CD14-positive monocyte (primary cell): ENCODE measurements at regions not wholly inside any gene's neighbourhood (a gene's known extent, or its start where the extent isn't known, plus 50 kb on each side); places are given as distances from the start of the nearest gene placed in this dataset.

Experiments
- DNase-seq, 3 donors: peaks; one replicate each; pipeline ENCODE4 v3.0.0-alpha.2; 2011 to 2022
- H2AFZ ChIP-seq: 2 replicates; pipeline ENCODE4 v1.6.0; 2012; ENCODE audit warnings: mild to moderate bottlenecking, low read depth, low read length, inconsistent platforms; ENCODE audit not compliant: insufficient read depth, poor library complexity, severe bottlenecking
- H3K27ac ChIP-seq, 2 donors: 1 replicate in 1 of 2; 2 replicates in 1 of 2; pipeline ENCODE4 v1.5.1; 2012 to 2013; ENCODE audit warnings: low read length in 2 of 2, control low read depth in 1 of 2, inconsistent platforms in 1 of 2, low read depth in 1 of 2, mild to moderate bottlenecking in 1 of 2
- H3K27me3 ChIP-seq, 2 donors: one replicate each; pipeline versions ENCODE4 v1.6.0 to v1.6.1; 2011 to 2013; ENCODE audit warnings: low read length in 2 of 2; ENCODE audit not compliant: control insufficient read depth in 2 of 2, insufficient read depth in 2 of 2
- H3K36me3 ChIP-seq, 2 donors: replicated peaks in 1 of 2; 1 replicate in 1 of 2; 2 replicates in 1 of 2; pipeline versions ENCODE4 v1.5.1 to v1.6.1; 2012 to 2013; ENCODE audit warnings: low read length in 2 of 2, control low read depth in 1 of 2, inconsistent platforms in 1 of 2, mild to moderate bottlenecking in 1 of 2; ENCODE audit not compliant: insufficient read depth in 2 of 2, control insufficient read depth in 1 of 2
- H3K4me1 ChIP-seq, 2 donors: 1 replicate in 1 of 2; 2 replicates in 1 of 2; pipeline versions ENCODE4 v1.5.1 to v1.6.1; 2012 to 2013; ENCODE audit warnings: low read length in 2 of 2, control low read depth in 1 of 2, inconsistent platforms in 1 of 2, mild to moderate bottlenecking in 1 of 2, moderate library complexity in 1 of 2; ENCODE audit not compliant: insufficient read depth in 2 of 2, control insufficient read depth in 1 of 2
- H3K4me2 ChIP-seq: replicated peaks from 2 replicates; pipeline ENCODE3; 2012; ENCODE audit warnings: low read length, moderate library complexity, mild to moderate bottlenecking; ENCODE audit not compliant: poor library complexity, severe bottlenecking; ENCODE audit errors: extremely low read depth
- H3K4me3 ChIP-seq, 3 experiments: fragments of 200-600 bp in 1 of 3; sonication (generic) in 1 of 3; replicated peaks in 1 of 3; 1 replicate in 2 of 3; 2 replicates in 1 of 3; pipeline ENCODE4 v1.5.1; 2011 to 2013; ENCODE audit warnings: low read length in 3 of 3, mild to moderate bottlenecking in 3 of 3, control low read depth in 2 of 3, low read depth in 2 of 3, inconsistent platforms in 1 of 3, moderate library complexity in 1 of 3
- H3K79me2 ChIP-seq: 2 replicates; pipeline ENCODE4 v1.6.0; 2012; ENCODE audit warnings: mild to moderate bottlenecking, control low read depth, inconsistent platforms, low read length, moderate library complexity; ENCODE audit not compliant: insufficient read depth
- H3K9ac ChIP-seq: 2 replicates; pipeline ENCODE4 v1.6.0; 2017; ENCODE audit warnings: low read length, mild to moderate bottlenecking; ENCODE audit not compliant: insufficient read depth, poor library complexity, severe bottlenecking
- H3K9me3 ChIP-seq, 2 donors: replicated peaks in 1 of 2; 1 replicate in 1 of 2; 2 replicates in 1 of 2; pipeline versions ENCODE4 v1.5.1 to v1.6.1; 2012 to 2013; ENCODE audit warnings: low read length in 2 of 2, control low read depth in 1 of 2; ENCODE audit not compliant: control insufficient read depth in 1 of 2, insufficient read depth in 1 of 2
- H4K20me1 ChIP-seq: 2 replicates; pipeline ENCODE4 v1.6.0; 2012; ENCODE audit warnings: mild to moderate bottlenecking, low read length, control low read depth, moderate library complexity; ENCODE audit not compliant: insufficient read depth
- H3K27ac Mint-ChIP-seq, 7 donors: one replicate each; pipeline ENCODE4 v1.8.0; 2020; ENCODE audit warnings: mild to moderate bottlenecking in 7 of 7, mixed read lengths in 7 of 7, moderate library complexity in 6 of 7, inconsistent platforms in 2 of 7
- H3K27me3 Mint-ChIP-seq, 3 donors: one replicate each; pipeline ENCODE4 v1.8.0; 2021 to 2022; ENCODE audit warnings: low read depth in 3 of 3, mild to moderate bottlenecking in 3 of 3, mixed read lengths in 3 of 3, moderate library complexity in 3 of 3, inconsistent platforms in 1 of 3
- H3K36me3 Mint-ChIP-seq, 2 donors: one replicate each; pipeline ENCODE4 v1.8.0; 2020; ENCODE audit warnings: mixed read lengths in 2 of 2, inconsistent platforms in 1 of 2, mild to moderate bottlenecking in 1 of 2
- H3K4me1 Mint-ChIP-seq: one replicate; pipeline ENCODE4 v1.8.0; 2020; ENCODE audit warnings: mild to moderate bottlenecking, mixed read lengths
- H3K4me3 Mint-ChIP-seq, 2 donors: one replicate each; pipeline ENCODE4 v1.8.0; 2020; ENCODE audit warnings: mild to moderate bottlenecking in 2 of 2, mixed read lengths in 2 of 2, moderate library complexity in 1 of 2
- H3K9me3 Mint-ChIP-seq, 7 donors: one replicate each; pipeline ENCODE4 v1.8.0; 2020 to 2022; ENCODE audit warnings: mixed read lengths in 7 of 7, mild to moderate bottlenecking in 6 of 7, moderate library complexity in 6 of 7, inconsistent platforms in 2 of 7
- CTCF ChIP-seq: fragments of 200-600 bp; IDR thresholded peaks from one replicate; pipeline ENCODE4 v1.8.0; 2022; ENCODE audit warnings: antibody characterized with exemption, mild to moderate bottlenecking
- WGBS: methylation state at CpG from one replicate; pipeline ENCODE4 v1.1.5; 2013; ENCODE audit warnings: missing lambda C conversion rate; ENCODE audit not compliant: insufficient coverage; 5-methylcytosine and 5-hydroxymethylcytosine counted together
- intact Hi-C, 2 donors: fragments of 100-400 bp; cut with micrococcal nuclease; formaldehyde crosslinking; loops; one replicate each; pipeline versions ENCODE4 v1.15.0 to v1.15.1; 2023

- no peaks in the 10 kb centered on the region for H3K27me3 ChIP-seq
- H3K79me2 ChIP-seq = no peaks in the 10 kb centered on the region
- H4K20me1 ChIP-seq = no peaks in the 10 kb centered on the region
- Mint-ChIP-seq H3K27me3 (peaks cover 0 to 2% (median 0%) of the 10 kb centered on the region in 3 donors), H3K9me3 (peaks cover 3 to 19% (median 11%) of the 10 kb centered on the region in 7 donors), H3K4me3 (no peak overlapping the region), H3K4me1 (no peaks in the 10 kb centered on the region), H3K36me3 (no peaks in the 10 kb centered on the region), H3K27ac (no peak overlapping the region)
- peaks cover 10 to 18% of the 10 kb centered on the region in 2 donors for H3K9me3 ChIP-seq
- intact Hi-C loops = no loop called here
- H3K9ac ChIP-seq = no peak overlapping the region
- no peak for TF ChIP-seq CTCF
- H3K4me3 ChIP-seq = no peak overlapping the region
- no peak overlapping the region for H2AFZ ChIP-seq
- H3K36me3 ChIP-seq = no peaks in the 10 kb centered on the region
- no peak overlapping the region for H3K27ac ChIP-seq
- H3K4me2 ChIP-seq = no peak overlapping the region
- 100% methylated on average over 1 of the region's 1 CpG for WGBS
- no peak for DNase-seq
- H3K4me1 ChIP-seq = no peaks in the 10 kb centered on the region
These were observed 458.3 kb downstream of the MRPL39 start for GRCh38 chr21:25149022-25149421.

GRCh38 chr21:25139414-25139813 is 467.9 kb downstream of the MRPL39 start:
- Histone ChIP-seq H3K27me3 (no peaks in the 10 kb centered on the region), H4K20me1 (no peaks in the 10 kb centered on the region), H3K4me2 (no peak overlapping the region), H3K27ac (no peak overlapping the region), H3K9ac (no peak overlapping the region), H3K79me2 (no peaks in the 10 kb centered on the region), H2AFZ (no peak overlapping the region), H3K36me3 (no peaks in the 10 kb centered on the region), H3K9me3 (peaks cover 4 to 10% of the 10 kb centered on the region in 2 donors), H3K4me1 (no peaks in the 10 kb centered on the region), H3K4me3 (no peak overlapping the region)
- H3K27me3 Mint-ChIP-seq = no peaks in the 10 kb centered on the region
- H3K9me3 Mint-ChIP-seq = peaks cover 0 to 17% (median 8%) of the 10 kb centered on the region in 7 donors
- WGBS = no CpG with 5 or more reads among the region's 1 CpG
- intact Hi-C loops = no loop called here
- no peak overlapping the region for H3K27ac Mint-ChIP-seq
- no peak for TF ChIP-seq CTCF
- no peak overlapping the region for H3K4me3 Mint-ChIP-seq
- H3K4me1 Mint-ChIP-seq = no peaks in the 10 kb centered on the region
- no peak for DNase-seq
- no peaks in the 10 kb centered on the region for H3K36me3 Mint-ChIP-seq
